ENCODE measurements at regions not wholly inside any gene's neighbourhood (a gene's known extent, or its start where the extent isn't known, plus 50 kb on each side); places are given as distances from the start of the nearest gene placed in this dataset.

DNA sequence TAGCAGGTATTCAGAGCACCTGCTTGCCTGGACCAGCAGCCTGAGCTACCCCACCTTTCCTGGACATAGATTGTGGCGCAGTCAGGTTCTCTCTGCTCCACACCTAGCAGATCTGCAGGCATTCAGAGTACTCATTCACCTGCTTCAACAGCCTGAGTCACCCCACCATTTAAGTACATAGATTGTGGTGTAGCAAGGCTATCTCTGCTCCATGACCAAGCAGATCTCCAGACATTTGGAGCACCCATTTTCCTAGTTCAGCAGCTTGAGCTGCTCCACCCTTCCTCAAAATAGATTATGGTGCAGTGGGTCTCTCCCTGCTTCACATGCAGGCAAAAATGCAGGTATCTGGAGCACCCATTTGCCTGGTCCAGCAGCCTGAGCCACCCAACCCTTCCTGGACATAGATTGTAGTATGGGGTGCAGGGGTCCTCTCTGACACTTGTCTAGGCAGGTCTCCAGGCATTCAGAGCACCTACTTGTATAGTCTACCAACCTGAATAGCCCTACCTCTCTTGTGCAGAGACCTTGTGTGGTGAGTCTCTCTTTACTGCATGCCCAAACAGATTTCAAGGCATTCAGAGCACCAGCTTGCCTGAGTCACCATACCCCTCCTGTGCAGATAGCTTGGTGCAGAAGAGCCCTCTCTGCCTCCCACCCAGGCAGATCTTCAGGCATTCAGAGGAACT is 466.0 kb upstream of the THBS1 start:
- peaks cover 41% of the 10 kb centered on the region for H3K9me3 Mint-ChIP-seq
- H3K27ac Mint-ChIP-seq, result no peak overlapping the region
- ATAC-seq (no peak), DNase-seq (ENCODE audit: low spot score) (no peak)
- no peaks in the 10 kb centered on the region for H3K27me3 Mint-ChIP-seq (ENCODE audit: low read depth)
- TF ChIP-seq, protein P1, sequence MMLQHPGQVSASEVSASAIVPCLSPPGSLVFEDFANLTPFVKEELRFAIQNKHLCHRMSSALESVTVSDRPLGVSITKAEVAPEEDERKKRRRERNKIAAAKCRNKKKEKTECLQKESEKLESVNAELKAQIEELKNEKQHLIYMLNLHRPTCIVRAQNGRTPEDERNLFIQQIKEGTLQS (CRISPR knock-in tag; conservative IDR thresholded peaks at IDR 0.05), result no peak
- TF ChIP-seq FOXP1 (CRISPR knock-in tag; IDR thresholded peaks at IDR 0.05; ENCODE audit: borderline replicate concordance), result no peak
- no peak for TF ChIP-seq ZNF219 (CRISPR knock-in tag; IDR thresholded peaks at IDR 0.05; ENCODE audit: borderline replicate concordance)
- TF ChIP-seq, protein P2, sequence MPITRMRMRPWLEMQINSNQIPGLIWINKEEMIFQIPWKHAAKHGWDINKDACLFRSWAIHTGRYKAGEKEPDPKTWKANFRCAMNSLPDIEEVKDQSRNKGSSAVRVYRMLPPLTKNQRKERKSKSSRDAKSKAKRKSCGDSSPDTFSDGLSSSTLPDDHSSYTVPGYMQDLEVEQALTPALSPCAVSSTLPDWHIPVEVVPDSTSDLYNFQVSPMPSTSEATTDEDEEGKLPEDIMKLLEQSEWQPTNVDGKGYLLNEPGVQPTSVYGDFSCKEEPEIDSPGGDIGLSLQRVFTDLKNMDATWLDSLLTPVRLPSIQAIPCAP (CRISPR knock-in tag; IDR thresholded peaks at IDR 0.05), result no peak
- TF ChIP-seq GRHL2 (CRISPR knock-in tag; IDR thresholded peaks at IDR 0.05; ENCODE audit: insufficient replicate concordance, severe bottlenecking), result no peak
- TF ChIP-seq NFYB (CRISPR knock-in tag; conservative IDR thresholded peaks at IDR 0.05; ENCODE audit: low read depth), result no peak
- no peak for TF ChIP-seq NFE2L1 (CRISPR knock-in tag; IDR thresholded peaks at IDR 0.05)
- CTCF ChIA-PET, result no interaction called here
- H3K4me1 Mint-ChIP-seq, result no peaks in the 10 kb centered on the region
- peaks cover 16% of the 10 kb centered on the region for H3K36me3 Mint-ChIP-seq
- POLR2A ChIA-PET, result no interaction called here
- H3K4me3 Mint-ChIP-seq, result no peak overlapping the region

DNA sequence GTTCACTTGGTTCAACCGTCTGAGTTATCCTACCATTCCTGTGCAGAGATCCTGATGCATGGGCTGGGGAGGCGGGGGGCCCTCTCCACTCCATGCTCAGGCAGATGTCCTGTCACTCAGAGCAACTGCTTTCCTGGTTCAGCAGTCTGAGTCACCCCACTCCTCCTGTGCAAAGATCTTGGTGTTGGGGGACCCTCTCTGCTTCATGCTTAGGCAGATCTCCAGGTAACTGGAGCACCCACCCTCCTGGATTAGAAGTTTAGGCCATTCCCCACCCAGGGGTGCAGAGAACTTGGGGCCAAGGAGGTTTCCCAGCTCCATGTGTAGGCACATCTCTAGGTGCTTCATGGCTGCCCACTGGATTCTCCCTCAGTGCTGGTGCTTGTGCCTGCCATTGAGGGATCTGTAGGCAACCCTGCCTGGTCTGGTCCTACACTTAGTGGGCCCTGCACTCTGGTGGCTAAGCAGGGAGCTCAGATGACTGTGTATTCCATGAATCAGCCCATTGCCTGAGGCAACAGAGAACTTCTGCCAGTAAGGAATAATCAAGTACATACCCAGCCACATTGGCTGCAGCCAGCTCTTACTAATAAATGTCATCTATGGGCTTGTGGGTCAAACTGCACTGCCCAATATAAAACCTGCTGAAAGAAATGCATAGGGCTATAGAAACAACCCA is 465.4 kb upstream of the THBS1 start:
- Mint-ChIP-seq H3K4me3 (no peak overlapping the region), H3K27ac (no peak overlapping the region), H3K36me3 (peaks cover 16% of the 10 kb centered on the region), H3K27me3 (ENCODE audit: low read depth) (no peaks in the 10 kb centered on the region), H3K9me3 (peaks cover 41% of the 10 kb centered on the region), H3K4me1 (no peaks in the 10 kb centered on the region)
- ChIA-PET CTCF (no interaction called here), POLR2A (no interaction called here)
- TF ChIP-seq TEAD4 (CRISPR knock-in tag; IDR thresholded peaks at IDR 0.05), result no peak
- no peak for TF ChIP-seq ZNF219 (CRISPR knock-in tag; IDR thresholded peaks at IDR 0.05; ENCODE audit: borderline replicate concordance)
- TF ChIP-seq ZNF317 (CRISPR knock-in tag; IDR thresholded peaks at IDR 0.05; ENCODE audit: borderline replicate concordance, low read depth), result no peak
- TF ChIP-seq, protein P3, sequence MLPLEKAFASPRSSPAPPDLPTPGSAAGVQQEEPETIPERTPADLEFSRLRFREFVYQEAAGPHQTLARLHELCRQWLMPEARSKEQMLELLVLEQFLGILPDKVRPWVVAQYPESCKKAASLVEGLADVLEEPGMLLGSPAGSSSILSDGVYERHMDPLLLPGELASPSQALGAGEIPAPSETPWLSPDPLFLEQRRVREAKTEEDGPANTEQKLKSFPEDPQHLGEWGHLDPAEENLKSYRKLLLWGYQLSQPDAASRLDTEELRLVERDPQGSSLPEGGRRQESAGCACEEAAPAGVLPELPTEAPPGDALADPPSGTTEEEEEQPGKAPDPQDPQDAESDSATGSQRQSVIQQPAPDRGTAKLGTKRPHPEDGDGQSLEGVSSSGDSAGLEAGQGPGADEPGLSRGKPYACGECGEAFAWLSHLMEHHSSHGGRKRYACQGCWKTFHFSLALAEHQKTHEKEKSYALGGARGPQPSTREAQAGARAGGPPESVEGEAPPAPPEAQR (CRISPR knock-in tag; IDR thresholded peaks at IDR 0.05), result no peak
- TF ChIP-seq SP1 (CRISPR knock-in tag; conservative IDR thresholded peaks at IDR 0.05), result no peak
- no peak for TF ChIP-seq ELF4 (CRISPR knock-in tag; IDR thresholded peaks at IDR 0.05; ENCODE audit: low read depth)
- TF ChIP-seq, protein P4, sequence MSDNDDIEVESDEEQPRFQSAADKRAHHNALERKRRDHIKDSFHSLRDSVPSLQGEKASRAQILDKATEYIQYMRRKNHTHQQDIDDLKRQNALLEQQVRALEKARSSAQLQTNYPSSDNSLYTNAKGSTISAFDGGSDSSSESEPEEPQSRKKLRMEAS (CRISPR knock-in tag; IDR thresholded peaks at IDR 0.05), result no peak
- no peak for TF ChIP-seq ZNF416 (CRISPR knock-in tag; IDR thresholded peaks at IDR 0.05)
- TF ChIP-seq, protein P5, sequence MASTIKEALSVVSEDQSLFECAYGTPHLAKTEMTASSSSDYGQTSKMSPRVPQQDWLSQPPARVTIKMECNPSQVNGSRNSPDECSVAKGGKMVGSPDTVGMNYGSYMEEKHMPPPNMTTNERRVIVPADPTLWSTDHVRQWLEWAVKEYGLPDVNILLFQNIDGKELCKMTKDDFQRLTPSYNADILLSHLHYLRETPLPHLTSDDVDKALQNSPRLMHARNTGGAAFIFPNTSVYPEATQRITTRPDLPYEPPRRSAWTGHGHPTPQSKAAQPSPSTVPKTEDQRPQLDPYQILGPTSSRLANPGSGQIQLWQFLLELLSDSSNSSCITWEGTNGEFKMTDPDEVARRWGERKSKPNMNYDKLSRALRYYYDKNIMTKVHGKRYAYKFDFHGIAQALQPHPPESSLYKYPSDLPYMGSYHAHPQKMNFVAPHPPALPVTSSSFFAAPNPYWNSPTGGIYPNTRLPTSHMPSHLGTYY (CRISPR knock-in tag; IDR thresholded peaks at IDR 0.05), result no peak
- no peak for TF ChIP-seq NR1H2 (CRISPR knock-in tag; IDR thresholded peaks at IDR 0.05)
- no peak for TF ChIP-seq IRF2 (CRISPR knock-in tag; IDR thresholded peaks at IDR 0.05; ENCODE audit: borderline replicate concordance, low read depth)
- TF ChIP-seq NFE2L1 (CRISPR knock-in tag; IDR thresholded peaks at IDR 0.05), result no peak
- TF ChIP-seq HMGA2 (CRISPR knock-in tag; IDR thresholded peaks at IDR 0.05), result no peak
- TF ChIP-seq ZNF121 (CRISPR knock-in tag; IDR thresholded peaks at IDR 0.05), result no peak
- TF ChIP-seq, protein P6, sequence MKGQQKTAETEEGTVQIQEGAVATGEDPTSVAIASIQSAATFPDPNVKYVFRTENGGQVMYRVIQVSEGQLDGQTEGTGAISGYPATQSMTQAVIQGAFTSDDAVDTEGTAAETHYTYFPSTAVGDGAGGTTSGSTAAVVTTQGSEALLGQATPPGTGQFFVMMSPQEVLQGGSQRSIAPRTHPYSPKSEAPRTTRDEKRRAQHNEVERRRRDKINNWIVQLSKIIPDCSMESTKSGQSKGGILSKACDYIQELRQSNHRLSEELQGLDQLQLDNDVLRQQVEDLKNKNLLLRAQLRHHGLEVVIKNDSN (CRISPR knock-in tag; IDR thresholded peaks at IDR 0.05), result no peak
- TF ChIP-seq GABPB1 (CRISPR knock-in tag; IDR thresholded peaks at IDR 0.05), result no peak
- DNase-seq (ENCODE audit: low spot score), result no peak
- no peak for ATAC-seq
